ENCODE measurements at regions not wholly inside any gene's neighbourhood (a gene's known extent, or its start where the extent isn't known, plus 50 kb on each side); places are given as distances from the start of the nearest gene placed in this dataset.

DNA sequence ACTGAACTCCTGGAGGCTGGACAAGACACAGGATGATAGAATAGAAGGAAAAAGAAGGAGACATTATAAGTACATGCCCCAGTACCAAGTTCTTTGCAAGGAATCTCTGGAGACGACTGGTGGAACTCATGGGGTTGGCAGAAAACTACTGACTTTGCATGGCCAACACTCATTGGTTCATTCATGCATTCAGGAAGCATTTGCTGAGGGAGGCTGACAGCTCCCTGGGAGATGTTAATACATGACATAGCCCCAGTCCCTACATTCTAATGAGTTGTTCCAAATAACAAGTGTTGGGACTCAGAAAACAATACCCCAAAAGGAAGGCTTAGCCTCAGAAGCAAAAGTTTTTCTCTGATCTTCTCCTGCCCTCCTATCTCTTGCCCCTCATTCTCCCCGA, 172.8 kb upstream of the IRF2BP2 start:
- ChIA-PET POLR2A (no interaction called here), CTCF (no interaction called here)
- TF ChIP-seq ZNF391 (tag by site-specific recombination; IDR thresholded peaks at IDR 0.05; ENCODE audit: borderline replicate concordance, low read depth) (no peak), ZNF776 (tag by site-specific recombination; IDR thresholded peaks at IDR 0.05; ENCODE audit: borderline replicate concordance) (peak; percentile 7; the same call in 1 of the 2 replicates)
- no peaks in the 10 kb centered on the region for H3K4me1 ChIP-seq (ENCODE audit: control insufficient read depth, insufficient read depth, low read length)
- H3K4me3 ChIP-seq (ENCODE audit: low read depth, low read length) = no peak overlapping the region
- no peaks in the 10 kb centered on the region for H3K9me3 ChIP-seq (ENCODE audit: control insufficient read depth, insufficient read depth, low read depth, low read length)
- no peak overlapping the region for H3K27ac ChIP-seq (ENCODE audit: extremely low read depth, low read depth, low read length)
- H3K36me3 ChIP-seq (ENCODE audit: control insufficient read depth in 2 of 2, insufficient read depth in 1 of 2, low read length in 2 of 2) = no peaks in the 10 kb centered on the region

DNA sequence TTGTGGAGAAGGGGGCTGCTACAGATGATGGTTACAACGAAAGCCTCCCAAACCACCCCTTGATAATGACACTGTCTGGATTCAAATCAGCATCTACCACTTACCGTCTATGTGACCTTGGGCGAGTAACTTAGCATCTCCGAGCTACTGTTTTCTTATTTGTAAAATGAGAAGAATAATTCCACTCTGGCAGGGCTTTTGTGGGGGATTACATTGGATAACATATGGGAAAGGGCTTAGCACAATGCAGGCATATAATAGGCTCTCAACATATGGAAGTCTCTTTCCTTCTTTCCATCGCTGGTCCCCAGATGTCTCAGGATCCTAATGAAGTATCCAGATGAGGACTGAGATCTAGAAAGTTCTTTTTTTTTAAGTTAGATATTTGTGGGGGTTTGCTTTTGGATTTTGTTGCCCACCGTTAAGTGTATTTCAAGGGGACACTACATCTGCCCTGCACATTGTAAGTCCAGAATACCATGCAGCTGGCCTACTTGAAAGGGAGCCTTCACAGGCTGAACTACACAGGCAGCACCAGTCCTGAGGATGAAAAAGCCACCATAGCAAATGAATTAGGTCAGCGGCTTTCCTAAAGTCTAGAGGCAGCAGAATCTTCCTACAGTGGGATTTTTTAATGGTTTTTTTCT, 172.2 kb upstream of the IRF2BP2 start:
- Histone ChIP-seq H3K9me3 (ENCODE audit: control insufficient read depth, insufficient read depth, low read depth, low read length) (no peaks in the 10 kb centered on the region), H3K27ac (ENCODE audit: extremely low read depth, low read depth, low read length) (no peak overlapping the region), H3K4me1 (ENCODE audit: control insufficient read depth, insufficient read depth, low read length) (no peaks in the 10 kb centered on the region), H3K36me3 (ENCODE audit: control insufficient read depth in 2 of 2, insufficient read depth in 1 of 2, low read length in 2 of 2) (no peaks in the 10 kb centered on the region), H3K4me3 (ENCODE audit: low read depth, low read length) (no peak overlapping the region)
- CTCF ChIA-PET = interaction anchor here (0.9 kb wide), 1 partner anchor 168 kb away, joined by 3 read pairs; no protein-coding TSS in a partner anchor
- POLR2A ChIA-PET = no interaction called here
- no peak for TF ChIP-seq ZNF354C (tag by site-specific recombination; IDR thresholded peaks at IDR 0.05; ENCODE audit: borderline replicate concordance, low read depth)
- peak; percentile 38; the same call in 1 of the 2 replicates for TF ChIP-seq TRIM28 (IDR thresholded peaks at IDR 0.05; ENCODE audit: borderline replicate concordance, low read length)
- TF ChIP-seq, protein P1, sequence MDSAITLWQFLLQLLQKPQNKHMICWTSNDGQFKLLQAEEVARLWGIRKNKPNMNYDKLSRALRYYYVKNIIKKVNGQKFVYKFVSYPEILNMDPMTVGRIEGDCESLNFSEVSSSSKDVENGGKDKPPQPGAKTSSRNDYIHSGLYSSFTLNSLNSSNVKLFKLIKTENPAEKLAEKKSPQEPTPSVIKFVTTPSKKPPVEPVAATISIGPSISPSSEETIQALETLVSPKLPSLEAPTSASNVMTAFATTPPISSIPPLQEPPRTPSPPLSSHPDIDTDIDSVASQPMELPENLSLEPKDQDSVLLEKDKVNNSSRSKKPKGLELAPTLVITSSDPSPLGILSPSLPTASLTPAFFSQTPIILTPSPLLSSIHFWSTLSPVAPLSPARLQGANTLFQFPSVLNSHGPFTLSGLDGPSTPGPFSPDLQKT (IDR thresholded peaks at IDR 0.05; ENCODE audit: borderline replicate concordance, low read depth, low read length) = 0 out of 2 replicates have a peak, but pooled peaks have one; percentile 43
- TF ChIP-seq, protein P2, sequence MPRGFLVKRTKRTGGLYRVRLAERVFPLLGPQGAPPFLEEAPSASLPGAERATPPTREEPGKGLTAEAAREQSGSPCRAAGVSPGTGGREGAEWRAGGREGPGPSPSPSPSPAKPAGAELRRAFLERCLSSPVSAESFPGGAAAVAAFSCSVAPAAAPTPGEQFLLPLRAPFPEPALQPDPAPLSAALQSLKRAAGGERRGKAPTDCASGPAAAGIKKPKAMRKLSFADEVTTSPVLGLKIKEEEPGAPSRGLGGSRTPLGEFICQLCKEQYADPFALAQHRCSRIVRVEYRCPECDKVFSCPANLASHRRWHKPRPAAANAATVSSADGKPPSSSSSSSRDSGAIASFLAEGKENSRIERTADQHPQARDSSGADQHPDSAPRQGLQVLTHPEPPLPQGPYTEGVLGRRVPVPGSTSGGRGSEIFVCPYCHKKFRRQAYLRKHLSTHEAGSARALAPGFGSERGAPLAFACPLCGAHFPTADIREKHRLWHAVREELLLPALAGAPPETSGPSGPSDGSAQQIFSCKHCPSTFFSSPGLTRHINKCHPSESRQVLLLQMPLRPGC (tag by site-specific recombination; IDR thresholded peaks at IDR 0.05) = no peak
- TF ChIP-seq, protein P3, sequence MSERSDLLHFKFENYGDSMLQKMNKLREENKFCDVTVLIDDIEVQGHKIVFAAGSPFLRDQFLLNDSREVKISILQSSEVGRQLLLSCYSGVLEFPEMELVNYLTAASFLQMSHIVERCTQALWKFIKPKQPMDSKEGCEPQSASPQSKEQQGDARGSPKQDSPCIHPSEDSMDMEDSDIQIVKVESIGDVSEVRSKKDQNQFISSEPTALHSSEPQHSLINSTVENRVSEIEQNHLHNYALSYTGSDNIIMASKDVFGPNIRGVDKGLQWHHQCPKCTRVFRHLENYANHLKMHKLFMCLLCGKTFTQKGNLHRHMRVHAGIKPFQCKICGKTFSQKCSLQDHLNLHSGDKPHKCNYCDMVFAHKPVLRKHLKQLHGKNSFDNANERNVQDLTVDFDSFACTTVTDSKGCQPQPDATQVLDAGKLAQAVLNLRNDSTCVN (tag by site-specific recombination; optimal IDR thresholded peaks at IDR 0.05) = no peak
- TF ChIP-seq ZNF394 (tag by site-specific recombination; IDR thresholded peaks at IDR 0.05; ENCODE audit: borderline replicate concordance) = no peak
- no peak for TF ChIP-seq ZNF391 (tag by site-specific recombination; IDR thresholded peaks at IDR 0.05; ENCODE audit: borderline replicate concordance, low read depth)
- no peak for TF ChIP-seq ZNF2 (tag by site-specific recombination; IDR thresholded peaks at IDR 0.05)
- TF ChIP-seq, protein P4, sequence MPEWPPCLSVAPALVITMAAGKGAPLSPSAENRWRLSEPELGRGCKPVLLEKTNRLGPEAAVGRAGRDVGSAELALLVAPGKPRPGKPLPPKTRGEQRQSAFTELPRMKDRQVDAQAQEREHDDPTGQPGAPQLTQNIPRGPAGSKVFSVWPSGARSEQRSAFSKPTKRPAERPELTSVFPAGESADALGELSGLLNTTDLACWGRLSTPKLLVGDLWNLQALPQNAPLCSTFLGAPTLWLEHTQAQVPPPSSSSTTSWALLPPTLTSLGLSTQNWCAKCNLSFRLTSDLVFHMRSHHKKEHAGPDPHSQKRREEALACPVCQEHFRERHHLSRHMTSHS (tag by site-specific recombination; IDR thresholded peaks at IDR 0.05) = no peak

GRCh38 chr1:234781241-234782065, 171.5 kb upstream of the IRF2BP2 start:
- no peak for TF ChIP-seq ZNF555 (tag by site-specific recombination; conservative IDR thresholded peaks at IDR 0.05)
- 0 out of 2 replicates have a peak, but pooled peaks have one; percentile 15 for TF ChIP-seq ZNF560 (tag by site-specific recombination; IDR thresholded peaks at IDR 0.05; ENCODE audit: borderline replicate concordance)
- TF ChIP-seq ZSCAN30 (tag by site-specific recombination; IDR thresholded peaks at IDR 0.05) = no peak
- 0 out of 2 replicates have a peak, but pooled peaks have one; percentile 30 for TF ChIP-seq ZNF621 (tag by site-specific recombination; IDR thresholded peaks at IDR 0.05)
- 0 out of 2 replicates have a peak, but pooled peaks have one; percentile 11 for TF ChIP-seq ZNF133 (tag by site-specific recombination; IDR thresholded peaks at IDR 0.05)

More at GRCh38 chr1:234781241-234782065, 171.5 kb upstream of the IRF2BP2 start:
- Histone ChIP-seq H3K4me3 (ENCODE audit: low read depth, low read length) (no peak overlapping the region), H3K4me1 (ENCODE audit: control insufficient read depth, insufficient read depth, low read length) (no peaks in the 10 kb centered on the region), H3K36me3 (ENCODE audit: control insufficient read depth in 2 of 2, insufficient read depth in 1 of 2, low read length in 2 of 2) (no peaks in the 10 kb centered on the region), H3K9me3 (ENCODE audit: control insufficient read depth, insufficient read depth, low read depth, low read length) (no peaks in the 10 kb centered on the region), H3K27ac (ENCODE audit: extremely low read depth, low read depth, low read length) (no peak overlapping the region)
- ChIA-PET POLR2A (no interaction called here), CTCF (interaction anchor here (0.7 to 2.2 kb wide), 3 partner anchors 10 to 167 kb away, joined by 3 to 6 read pairs (median 3); no protein-coding TSS in a partner anchor)

Data from HEK293 (cell line).